ENCODE measurements at regions not wholly inside any gene's neighbourhood (a gene's known extent, or its start where the extent isn't known, plus 50 kb on each side); places are given as distances from the start of the nearest gene placed in this dataset.

- no peak for DNase-seq (ENCODE audit: low read depth)
- no peak overlapping the region for H3K4me3 ChIP-seq (replicated peaks; ENCODE audit: low read depth, low read length)
- TF ChIP-seq, protein P1, sequence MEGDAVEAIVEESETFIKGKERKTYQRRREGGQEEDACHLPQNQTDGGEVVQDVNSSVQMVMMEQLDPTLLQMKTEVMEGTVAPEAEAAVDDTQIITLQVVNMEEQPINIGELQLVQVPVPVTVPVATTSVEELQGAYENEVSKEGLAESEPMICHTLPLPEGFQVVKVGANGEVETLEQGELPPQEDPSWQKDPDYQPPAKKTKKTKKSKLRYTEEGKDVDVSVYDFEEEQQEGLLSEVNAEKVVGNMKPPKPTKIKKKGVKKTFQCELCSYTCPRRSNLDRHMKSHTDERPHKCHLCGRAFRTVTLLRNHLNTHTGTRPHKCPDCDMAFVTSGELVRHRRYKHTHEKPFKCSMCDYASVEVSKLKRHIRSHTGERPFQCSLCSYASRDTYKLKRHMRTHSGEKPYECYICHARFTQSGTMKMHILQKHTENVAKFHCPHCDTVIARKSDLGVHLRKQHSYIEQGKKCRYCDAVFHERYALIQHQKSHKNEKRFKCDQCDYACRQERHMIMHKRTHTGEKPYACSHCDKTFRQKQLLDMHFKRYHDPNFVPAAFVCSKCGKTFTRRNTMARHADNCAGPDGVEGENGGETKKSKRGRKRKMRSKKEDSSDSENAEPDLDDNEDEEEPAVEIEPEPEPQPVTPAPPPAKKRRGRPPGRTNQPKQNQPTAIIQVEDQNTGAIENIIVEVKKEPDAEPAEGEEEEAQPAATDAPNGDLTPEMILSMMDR (IDR thresholded peaks at IDR 0.05; ENCODE audit: low read length, missing control alignments): no peak
These were observed 96.7 kb downstream of the RHOB start for GRCh38 chr2:20543469-20544152.

GRCh38 chr2:20544153-20544747 is 97.4 kb downstream of the RHOB start:
- no peak for DNase-seq (ENCODE audit: low read depth)
- TF ChIP-seq, protein P1 (IDR thresholded peaks at IDR 0.05; ENCODE audit: low read length, missing control alignments): no peak
- H3K4me3 ChIP-seq (replicated peaks; ENCODE audit: low read depth, low read length): no peak overlapping the region

- TF ChIP-seq, protein P1 (IDR thresholded peaks at IDR 0.05; ENCODE audit: low read length, missing control alignments): no peak
- no peak overlapping the region for H3K4me3 ChIP-seq (replicated peaks; ENCODE audit: low read depth, low read length)
- DNase-seq (ENCODE audit: low read depth): no peak
These were observed 101.8 kb downstream of the HS1BP3 start for GRCh38 chr2:20549144-20549543.

DNA sequence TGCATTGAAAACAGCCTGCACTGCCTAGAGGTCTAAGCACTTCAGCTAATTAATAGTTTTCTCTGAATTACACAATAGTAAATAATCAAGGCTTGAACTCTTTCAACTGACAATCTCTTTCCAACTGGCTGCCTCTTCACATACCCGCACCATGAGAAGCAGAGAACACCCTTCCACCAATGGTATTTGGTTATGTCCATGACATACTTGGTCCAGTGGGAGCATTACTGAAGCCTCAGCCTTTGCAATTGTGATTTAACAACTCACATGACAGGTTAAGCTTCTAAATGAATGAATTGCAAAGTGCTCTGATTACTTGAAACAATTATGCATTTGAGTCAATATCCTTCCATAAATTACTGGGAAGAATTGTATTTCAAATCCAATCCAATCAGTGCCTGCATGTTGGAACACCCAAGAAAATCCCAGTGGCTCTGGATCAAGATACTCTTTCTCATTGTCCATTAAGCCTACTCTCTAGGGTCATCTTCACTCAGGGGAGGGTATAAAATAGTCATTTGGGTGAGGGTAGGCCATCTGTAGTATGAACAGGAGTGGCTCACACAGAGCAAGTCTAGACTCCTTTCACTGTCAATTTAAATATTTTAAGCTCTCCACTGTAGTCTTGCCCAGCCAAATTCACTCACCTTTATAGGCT is 101.1 kb downstream of the HS1BP3 start:
- no peak for DNase-seq (ENCODE audit: low read depth)
- TF ChIP-seq, protein P1 (IDR thresholded peaks at IDR 0.05; ENCODE audit: low read length, missing control alignments): no peak
- no peak overlapping the region for H3K4me3 ChIP-seq (replicated peaks; ENCODE audit: low read depth, low read length)

DNA sequence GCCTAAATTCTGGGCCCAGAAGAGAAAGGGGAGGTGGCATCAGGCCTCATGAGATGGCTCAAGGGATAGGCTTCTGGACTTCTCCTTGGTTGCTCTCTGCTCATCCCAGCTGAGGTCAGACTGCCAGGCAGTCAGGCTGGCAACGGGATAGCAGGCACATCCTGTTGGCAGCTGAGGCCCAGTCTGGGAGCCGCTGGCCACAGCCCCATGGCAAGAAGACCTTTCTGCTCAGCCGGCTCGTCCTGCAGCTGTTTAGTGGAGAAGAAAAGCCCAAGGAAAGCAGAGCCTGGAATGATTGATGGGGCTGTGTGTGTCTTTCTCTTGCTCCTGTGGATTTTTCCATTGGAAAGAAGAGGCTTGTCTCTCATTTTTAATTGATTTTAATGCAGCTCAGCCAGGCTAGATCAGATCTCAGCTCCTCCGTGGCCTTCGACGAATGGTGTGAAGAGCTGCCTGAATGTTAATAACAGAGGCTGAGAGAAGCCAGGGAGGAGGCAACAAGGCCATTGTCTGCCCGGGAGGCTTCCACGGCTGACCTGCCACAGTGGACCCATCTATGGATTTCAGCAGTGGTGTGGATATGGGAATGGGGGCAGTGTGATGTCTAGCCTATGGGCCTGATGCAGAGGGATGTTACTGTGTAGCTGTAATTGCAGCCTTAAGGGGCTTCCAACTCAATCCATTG is 99.5 kb downstream of the HS1BP3 start:
- TF ChIP-seq, protein P1 (IDR thresholded peaks at IDR 0.05; ENCODE audit: low read length, missing control alignments): no peak
- no peak overlapping the region for H3K4me3 ChIP-seq (replicated peaks; ENCODE audit: low read depth, low read length)
- no peak for DNase-seq (ENCODE audit: low read depth)

GRCh38 chr2:20551945-20552328 is 99.0 kb downstream of the HS1BP3 start:
- no peak for DNase-seq (ENCODE audit: low read depth)
- no peak overlapping the region for H3K4me3 ChIP-seq (replicated peaks; ENCODE audit: low read depth, low read length)
- TF ChIP-seq, protein P1 (IDR thresholded peaks at IDR 0.05; ENCODE audit: low read length, missing control alignments): no peak
